ENCODE measurements at regions not wholly inside any gene's neighbourhood (a gene's known extent, or its start where the extent isn't known, plus 50 kb on each side); places are given as distances from the start of the nearest gene placed in this dataset.

GRCh38 chr14:98808494-98809407 is 463.2 kb downstream of the BCL11B start:
- Histone ChIP-seq H3K36me3 (ENCODE audit: control insufficient read depth, insufficient read depth, low read length) (no peaks in the 10 kb centered on the region), H3K27ac (ENCODE audit: low read length) (no peak overlapping the region), H3K4me1 (ENCODE audit: control insufficient read depth, insufficient read depth, low read length) (peaks cover 2% of the 10 kb centered on the region; the same call in 1 of the 2 replicates), H3K27me3 (ENCODE audit: control insufficient read depth, insufficient read depth, low read length) (no peaks in the 10 kb centered on the region), H3K4me3 (ENCODE audit: low read length) (no peak overlapping the region), H3K9me3 (ENCODE audit: control insufficient read depth, insufficient read depth, low read length) (no peaks in the 10 kb centered on the region)
- DNase-seq (ENCODE audit: low read depth, low spot score), result no peak
- WGBS (ENCODE audit: insufficient coverage, insufficient read length), result no CpG with 5 or more reads among the region's 12 CpGs

DNA sequence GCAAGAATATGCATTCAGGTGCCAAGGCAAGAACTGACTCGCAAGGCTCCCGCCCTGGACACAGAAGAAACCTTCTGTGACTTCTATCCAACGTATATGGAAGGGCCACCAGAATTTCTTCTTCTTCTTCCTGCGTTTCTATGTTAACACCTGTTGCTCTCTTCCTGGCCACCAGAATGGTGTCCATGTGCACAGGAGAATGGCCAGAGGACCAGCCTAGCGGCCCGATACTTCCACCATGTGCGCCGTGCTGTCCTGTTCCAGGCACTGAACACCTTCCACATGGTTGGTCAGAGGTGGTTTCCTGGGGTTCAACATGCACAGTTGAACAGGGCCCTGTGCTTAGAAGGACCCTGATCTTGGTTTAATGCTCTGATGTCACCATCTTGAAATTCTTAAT is 455.8 kb downstream of the BCL11B start:
- Histone ChIP-seq H3K4me1 (ENCODE audit: control insufficient read depth, insufficient read depth, low read length) (peaks cover 5% of the 10 kb centered on the region; the same call in 1 of the 2 replicates), H3K27ac (ENCODE audit: low read length) (no peak overlapping the region), H3K27me3 (ENCODE audit: control insufficient read depth, insufficient read depth, low read length) (no peaks in the 10 kb centered on the region), H3K4me3 (ENCODE audit: low read length) (no peak overlapping the region), H3K9me3 (ENCODE audit: control insufficient read depth, insufficient read depth, low read length) (no peaks in the 10 kb centered on the region), H3K36me3 (ENCODE audit: control insufficient read depth, insufficient read depth, low read length) (no peaks in the 10 kb centered on the region)
- DNase-seq (ENCODE audit: low read depth, low spot score), result no peak
- no CpG with 5 or more reads among the region's 8 CpGs for WGBS (ENCODE audit: insufficient coverage, insufficient read length)

- peaks cover 5% of the 10 kb centered on the region; the same call in 1 of the 2 replicates for H3K4me1 ChIP-seq (ENCODE audit: control insufficient read depth, insufficient read depth, low read length)
- no peak overlapping the region for H3K27ac ChIP-seq (ENCODE audit: low read length)
- H3K27me3 ChIP-seq (ENCODE audit: control insufficient read depth, insufficient read depth, low read length), result no peaks in the 10 kb centered on the region
- no peaks in the 10 kb centered on the region for H3K9me3 ChIP-seq (ENCODE audit: control insufficient read depth, insufficient read depth, low read length)
- DNase-seq (ENCODE audit: low read depth, low spot score), result no peak
- WGBS (ENCODE audit: insufficient coverage, insufficient read length), result no CpG with 5 or more reads among the region's 7 CpGs
- H3K36me3 ChIP-seq (ENCODE audit: control insufficient read depth, insufficient read depth, low read length), result no peaks in the 10 kb centered on the region
- H3K4me3 ChIP-seq (ENCODE audit: low read length), result no peak overlapping the region
Measured at GRCh38 chr14:98816720-98817119, 455.3 kb downstream of the BCL11B start.

GRCh38 chr14:98819132-98819866 is 452.7 kb downstream of the BCL11B start:
- DNase-seq (ENCODE audit: low read depth, low spot score), result peak; percentile 92
- H3K36me3 ChIP-seq (ENCODE audit: control insufficient read depth, insufficient read depth, low read length), result no peaks in the 10 kb centered on the region
- WGBS (ENCODE audit: insufficient coverage, insufficient read length), result no CpG with 5 or more reads among the region's 9 CpGs
- H3K27ac ChIP-seq (ENCODE audit: low read length), result no peak overlapping the region
- no peaks in the 10 kb centered on the region for H3K27me3 ChIP-seq (ENCODE audit: control insufficient read depth, insufficient read depth, low read length)
- H3K4me3 ChIP-seq (ENCODE audit: low read length), result no peak overlapping the region
- H3K9me3 ChIP-seq (ENCODE audit: control insufficient read depth, insufficient read depth, low read length), result no peaks in the 10 kb centered on the region
- H3K4me1 ChIP-seq (ENCODE audit: control insufficient read depth, insufficient read depth, low read length), result peaks cover 5% of the 10 kb centered on the region; the same call in 1 of the 2 replicates

- Histone ChIP-seq H3K36me3 (ENCODE audit: control insufficient read depth, insufficient read depth, low read length) (no peaks in the 10 kb centered on the region), H3K4me1 (ENCODE audit: control insufficient read depth, insufficient read depth, low read length) (peaks cover 5% of the 10 kb centered on the region; the same call in 1 of the 2 replicates), H3K9me3 (ENCODE audit: control insufficient read depth, insufficient read depth, low read length) (no peaks in the 10 kb centered on the region), H3K27me3 (ENCODE audit: control insufficient read depth, insufficient read depth, low read length) (no peaks in the 10 kb centered on the region), H3K27ac (ENCODE audit: low read length) (no peak overlapping the region), H3K4me3 (ENCODE audit: low read length) (no peak overlapping the region)
- no CpG with 5 or more reads among the region's 2 CpGs for WGBS (ENCODE audit: insufficient coverage, insufficient read length)
- DNase-seq (ENCODE audit: low read depth, low spot score), result peak; percentile 60
Measured at GRCh38 chr14:98819867-98820206, 452.2 kb downstream of the BCL11B start.

GRCh38 chr14:98822917-98823316 is 449.1 kb downstream of the BCL11B start:
- Histone ChIP-seq H3K27me3 (ENCODE audit: control insufficient read depth, insufficient read depth, low read length) (no peaks in the 10 kb centered on the region), H3K27ac (ENCODE audit: low read length) (no peak overlapping the region), H3K36me3 (ENCODE audit: control insufficient read depth, insufficient read depth, low read length) (no peaks in the 10 kb centered on the region), H3K9me3 (ENCODE audit: control insufficient read depth, insufficient read depth, low read length) (no peaks in the 10 kb centered on the region), H3K4me3 (ENCODE audit: low read length) (no peak overlapping the region), H3K4me1 (ENCODE audit: control insufficient read depth, insufficient read depth, low read length) (peaks cover 5% of the 10 kb centered on the region; the same call in 1 of the 2 replicates)
- DNase-seq (ENCODE audit: low read depth, low spot score), result no peak
- WGBS (ENCODE audit: insufficient coverage, insufficient read length), result no CpG with 5 or more reads among the region's 3 CpGs

GRCh38 chr14:98826618-98827017 is 445.4 kb downstream of the BCL11B start:
- DNase-seq (ENCODE audit: low read depth, low spot score), result no peak
- no peak overlapping the region for H3K27ac ChIP-seq (ENCODE audit: low read length)
- no peaks in the 10 kb centered on the region for H3K27me3 ChIP-seq (ENCODE audit: control insufficient read depth, insufficient read depth, low read length)
- H3K36me3 ChIP-seq (ENCODE audit: control insufficient read depth, insufficient read depth, low read length), result no peaks in the 10 kb centered on the region
- no CpG with 5 or more reads among the region's 1 CpG for WGBS (ENCODE audit: insufficient coverage, insufficient read length)
- no peaks in the 10 kb centered on the region for H3K9me3 ChIP-seq (ENCODE audit: control insufficient read depth, insufficient read depth, low read length)
- H3K4me1 ChIP-seq (ENCODE audit: control insufficient read depth, insufficient read depth, low read length), result no peaks in the 10 kb centered on the region
- no peak overlapping the region for H3K4me3 ChIP-seq (ENCODE audit: low read length)

GRCh38 chr14:98834119-98834518 is 437.9 kb downstream of the BCL11B start:
- Histone ChIP-seq H3K4me3 (ENCODE audit: low read length) (no peak overlapping the region), H3K9me3 (ENCODE audit: control insufficient read depth, insufficient read depth, low read length) (no peaks in the 10 kb centered on the region), H3K27ac (ENCODE audit: low read length) (no peak overlapping the region), H3K4me1 (ENCODE audit: control insufficient read depth, insufficient read depth, low read length) (no peaks in the 10 kb centered on the region), H3K36me3 (ENCODE audit: control insufficient read depth, insufficient read depth, low read length) (no peaks in the 10 kb centered on the region), H3K27me3 (ENCODE audit: control insufficient read depth, insufficient read depth, low read length) (no peaks in the 10 kb centered on the region)
- WGBS (ENCODE audit: insufficient coverage, insufficient read length), result no CpG with 5 or more reads among the region's 2 CpGs
- no peak for DNase-seq (ENCODE audit: low read depth, low spot score)

- no peak overlapping the region for H3K4me3 ChIP-seq (ENCODE audit: low read length)
- no peaks in the 10 kb centered on the region for H3K27me3 ChIP-seq (ENCODE audit: control insufficient read depth, insufficient read depth, low read length)
- DNase-seq (ENCODE audit: low read depth, low spot score), result no peak
- 100% methylated on average over 6 of the region's 14 CpGs for WGBS (ENCODE audit: insufficient coverage, insufficient read length)
- H3K36me3 ChIP-seq (ENCODE audit: control insufficient read depth, insufficient read depth, low read length), result no peaks in the 10 kb centered on the region
- H3K4me1 ChIP-seq (ENCODE audit: control insufficient read depth, insufficient read depth, low read length), result no peaks in the 10 kb centered on the region
- H3K27ac ChIP-seq (ENCODE audit: low read length), result no peak overlapping the region
- H3K9me3 ChIP-seq (ENCODE audit: control insufficient read depth, insufficient read depth, low read length), result no peaks in the 10 kb centered on the region
Measured at GRCh38 chr14:98835051-98835824, 436.8 kb downstream of the BCL11B start.

GRCh38 chr14:98835825-98836100 is 436.2 kb downstream of the BCL11B start:
- WGBS (ENCODE audit: insufficient coverage, insufficient read length), result 100% methylated on average over 2 of the region's 2 CpGs

More at GRCh38 chr14:98835825-98836100, 436.2 kb downstream of the BCL11B start:
- no peaks in the 10 kb centered on the region for H3K9me3 ChIP-seq (ENCODE audit: control insufficient read depth, insufficient read depth, low read length)
- no peak for DNase-seq (ENCODE audit: low read depth, low spot score)
- H3K27me3 ChIP-seq (ENCODE audit: control insufficient read depth, insufficient read depth, low read length), result no peaks in the 10 kb centered on the region
- no peak overlapping the region for H3K4me3 ChIP-seq (ENCODE audit: low read length)
- H3K27ac ChIP-seq (ENCODE audit: low read length), result no peak overlapping the region
- H3K36me3 ChIP-seq (ENCODE audit: control insufficient read depth, insufficient read depth, low read length), result no peaks in the 10 kb centered on the region
- H3K4me1 ChIP-seq (ENCODE audit: control insufficient read depth, insufficient read depth, low read length), result no peaks in the 10 kb centered on the region
